Choroid plexus epithelial cell (primary cell): ENCODE measurements at regions not wholly inside any gene's neighbourhood (a gene's known extent, or its start where the extent isn't known, plus 50 kb on each side); places are given as distances from the start of the nearest gene placed in this dataset.
"Not testable (repeated sequence)": the region's sequence is repeated elsewhere in the genome, so short reads cannot be mapped to it uniquely, and the experiment has no call there.

Source experiments
- DNase-seq: peaks from one replicate; pipeline ENCODE4 v3.0.0-alpha.2; 2010; ENCODE audit warnings: low read depth
- H3K4me3 ChIP-seq: 2 replicates; pipeline ENCODE4 v1.5.1; 2011; ENCODE audit warnings: low read depth, mild to moderate bottlenecking, control low read depth, low read length, moderate library complexity
- CTCF ChIP-seq: conservative IDR thresholded peaks from 2 replicates; pipeline ENCODE4 v1.5.1; 2011; ENCODE audit warnings: low read depth, mild to moderate bottlenecking, control low read depth, inconsistent platforms, low read length, moderate library complexity

- no peak for DNase-seq
- no peak for TF ChIP-seq CTCF
- H3K4me3 ChIP-seq = no peak overlapping the region
Measured at GRCh38 chr1:113292603-113293255, 97.6 kb upstream of the MAGI3 start.

- TF ChIP-seq CTCF = no peak
- no peak overlapping the region for H3K4me3 ChIP-seq
- no peak for DNase-seq
Measured at GRCh38 chr1:113293256-113293626, 97.1 kb upstream of the MAGI3 start.

GRCh38 chr1:113297749-113298148 is 92.6 kb upstream of the MAGI3 start:
- H3K4me3 ChIP-seq = no peak overlapping the region
- no peak for DNase-seq
- no peak for TF ChIP-seq CTCF

GRCh38 chr1:113298941-113299340 is 91.4 kb upstream of the MAGI3 start:
- no peak for TF ChIP-seq CTCF
- no peak overlapping the region for H3K4me3 ChIP-seq
- DNase-seq = no peak

GRCh38 chr1:113302636-113303035 is 87.7 kb upstream of the MAGI3 start:
- H3K4me3 ChIP-seq = no peak overlapping the region
- no peak for TF ChIP-seq CTCF
- DNase-seq = no peak

GRCh38 chr1:113303267-113303666 is 87.0 kb upstream of the MAGI3 start:
- no peak for TF ChIP-seq CTCF
- DNase-seq = no peak
- no peak overlapping the region for H3K4me3 ChIP-seq

GRCh38 chr1:113305029-113305428 is 85.3 kb upstream of the MAGI3 start:
- DNase-seq, H3K4me3 ChIP-seq: not testable (repeated sequence)
